HG03066 (cell line): ENCODE measurements at regions not wholly inside any gene's neighbourhood (a gene's known extent, or its start where the extent isn't known, plus 50 kb on each side); places are given as distances from the start of the nearest gene placed in this dataset.
"Not testable (repeated sequence)": the region's sequence is repeated elsewhere in the genome, so short reads cannot be mapped to it uniquely, and the experiment has no call there.

Experiments
- ATAC-seq: cut with Tn5 transposase; IDR thresholded peaks from one replicate; pipeline ENCODE4 v1.9.1; 2021; ENCODE audit warnings: low read depth; ENCODE audit not compliant: unreplicated experiment

GRCh38 chr13:65460136-65460535, 1770.0 kb downstream of the PCDH9 start:
- ATAC-seq = no peak

- no peak for ATAC-seq
Measured at GRCh38 chr13:65456150-65456912, 1773.8 kb downstream of the PCDH9 start.

- no peak for ATAC-seq
Measured at GRCh38 chr13:65454403-65454802, 1775.7 kb downstream of the PCDH9 start.

- no peak for ATAC-seq
Measured at GRCh38 chr13:65453982-65454381, 1776.2 kb downstream of the PCDH9 start.

- ATAC-seq = no peak
Measured at GRCh38 chr13:65445340-65445739, 1784.8 kb downstream of the PCDH9 start.

- ATAC-seq = no peak
Measured at GRCh38 chr13:65435590-65435989, 1794.5 kb downstream of the PCDH9 start.

- no peak for ATAC-seq
Measured at GRCh38 chr13:65417953-65418352, 1812.2 kb downstream of the PCDH9 start.

GRCh38 chr13:65416784-65417183, 1813.4 kb downstream of the PCDH9 start:
- ATAC-seq = no peak

- no peak for ATAC-seq
Measured at GRCh38 chr13:65414187-65414586, 1815.9 kb downstream of the PCDH9 start.

GRCh38 chr13:65411521-65411920, 1818.6 kb downstream of the PCDH9 start:
- ATAC-seq = no peak

- no peak for ATAC-seq
Measured at GRCh38 chr13:65410791-65411190, 1819.3 kb downstream of the PCDH9 start.

GRCh38 chr13:65401315-65401714, 1828.8 kb downstream of the PCDH9 start:
- ATAC-seq = no peak

GRCh38 chr13:65400702-65401101, 1829.4 kb downstream of the PCDH9 start:
- ATAC-seq = no peak

GRCh38 chr13:65387743-65388347, 1842.3 kb downstream of the PCDH9 start:
- ATAC-seq = no peak

- ATAC-seq = no peak
Measured at GRCh38 chr13:65378943-65379519, 1851.1 kb downstream of the PCDH9 start.

GRCh38 chr13:65378484-65378883, 1851.7 kb downstream of the PCDH9 start:
- no peak for ATAC-seq

GRCh38 chr13:65368832-65369231, 1861.3 kb downstream of the PCDH9 start:
- no peak for ATAC-seq

GRCh38 chr13:65353951-65354350, 1876.2 kb downstream of the PCDH9 start:
- no peak for ATAC-seq

- ATAC-seq = not testable (repeated sequence)
Measured at GRCh38 chr13:65353150-65353549, 1877.0 kb downstream of the PCDH9 start.

GRCh38 chr13:65347420-65348030, 1882.6 kb downstream of the PCDH9 start:
- no peak for ATAC-seq

GRCh38 chr13:65343898-65344663, 1886.1 kb downstream of the PCDH9 start:
- no peak for ATAC-seq
